Psoas muscle (tissue), 7 donors: ENCODE measurements at regions not wholly inside any gene's neighbourhood (a gene's known extent, or its start where the extent isn't known, plus 50 kb on each side); places are given as distances from the start of the nearest gene placed in this dataset.

ENCODE experiments used
- ATAC-seq, 4 donors: fragments of 200-7000 bp; cut with Tn5 transposase; one replicate each; pipeline ENCODE4 v1.9.1; 2020; ENCODE audit warnings: moderate library complexity in 3 of 4, mild to moderate bottlenecking in 2 of 4
- DNase-seq, 2 donors: peaks; one replicate each; pipeline ENCODE4 v3.0.0-alpha.2; 2020
- H3K27ac ChIP-seq: fragments of 200-600 bp; one replicate; pipeline ENCODE4 v1.8.0; 2022
- H3K27me3 ChIP-seq, 3 donors: fragments of 200-600 bp in 1 of 3; one replicate each; pipeline versions ENCODE4 v1.6.1 to v1.8.0; 2013 to 2022; ENCODE audit warnings: low read length in 2 of 3, mild to moderate bottlenecking in 2 of 3, moderate library complexity in 1 of 3; ENCODE audit not compliant: insufficient read depth in 3 of 3
- H3K36me3 ChIP-seq, 2 donors: fragments of 200-600 bp in 1 of 2; one replicate each; pipeline versions ENCODE4 v1.6.1 to v1.8.0; 2013 to 2022; ENCODE audit warnings: low read depth in 1 of 2, mild to moderate bottlenecking in 1 of 2, moderate library complexity in 1 of 2; ENCODE audit not compliant: insufficient read depth in 1 of 2
- H3K4me1 ChIP-seq: fragments of 200-600 bp; one replicate; pipeline ENCODE4 v1.8.0; 2022
- H3K4me3 ChIP-seq: fragments of 200-600 bp; one replicate; pipeline ENCODE4 v1.8.0; 2022; ENCODE audit warnings: mild to moderate bottlenecking
- H3K9me3 ChIP-seq: fragments of 200-600 bp; one replicate; pipeline ENCODE4 v1.8.0; 2022
- WGBS, 3 donors: extraction: QIAGEN DNeasy Blood & Tissue Kit; methylation state at CpG; one replicate each; pipeline versions ENCODE4 v1.1.6 to v1.1.7; 2013; 5-methylcytosine and 5-hydroxymethylcytosine counted together
- intact Hi-C, 2 donors: fragments of 100-400 bp; cut with DNase I; formaldehyde crosslinking; loops; one replicate each; pipeline versions ENCODE4 v1.11.0 to v1.14.2; 2022
- TF ChIP-seq, protein P1 (sequence below): fragments of 200-600 bp; IDR thresholded peaks from one replicate; pipeline ENCODE4 v1.8.0; 2022; ENCODE audit warnings: antibody characterized with exemption
- donor health status: healthy with polysubstance abuse.
- donor health status: DM: no; HTN: no; CAD: no; lungs with moderate emphysema.
- donor health status: Bipolar disorder and iron deficiency.
- donor health status: healthy.
- donor health status: DM: yes; HTN: yes; CAD: no.
- donor health status: DM: no; HTN: no; CAD: no.
- donor health status: DM: yes; HTN: yes; CAD: no.

- no peaks in the 10 kb centered on the region for H3K27me3 ChIP-seq
- ATAC-seq (no peak), DNase-seq (no peak)
- 63 to 84% (median 76%) methylated on average over 8 of the region's 8 CpGs for WGBS, 3 donors
- intact Hi-C loops: no loop called here
- H3K4me1 ChIP-seq: no peaks in the 10 kb centered on the region
- H3K36me3 ChIP-seq: no peaks in the 10 kb centered on the region
- no peaks in the 10 kb centered on the region for H3K9me3 ChIP-seq
- no peak overlapping the region for H3K4me3 ChIP-seq
- TF ChIP-seq, protein P1, sequence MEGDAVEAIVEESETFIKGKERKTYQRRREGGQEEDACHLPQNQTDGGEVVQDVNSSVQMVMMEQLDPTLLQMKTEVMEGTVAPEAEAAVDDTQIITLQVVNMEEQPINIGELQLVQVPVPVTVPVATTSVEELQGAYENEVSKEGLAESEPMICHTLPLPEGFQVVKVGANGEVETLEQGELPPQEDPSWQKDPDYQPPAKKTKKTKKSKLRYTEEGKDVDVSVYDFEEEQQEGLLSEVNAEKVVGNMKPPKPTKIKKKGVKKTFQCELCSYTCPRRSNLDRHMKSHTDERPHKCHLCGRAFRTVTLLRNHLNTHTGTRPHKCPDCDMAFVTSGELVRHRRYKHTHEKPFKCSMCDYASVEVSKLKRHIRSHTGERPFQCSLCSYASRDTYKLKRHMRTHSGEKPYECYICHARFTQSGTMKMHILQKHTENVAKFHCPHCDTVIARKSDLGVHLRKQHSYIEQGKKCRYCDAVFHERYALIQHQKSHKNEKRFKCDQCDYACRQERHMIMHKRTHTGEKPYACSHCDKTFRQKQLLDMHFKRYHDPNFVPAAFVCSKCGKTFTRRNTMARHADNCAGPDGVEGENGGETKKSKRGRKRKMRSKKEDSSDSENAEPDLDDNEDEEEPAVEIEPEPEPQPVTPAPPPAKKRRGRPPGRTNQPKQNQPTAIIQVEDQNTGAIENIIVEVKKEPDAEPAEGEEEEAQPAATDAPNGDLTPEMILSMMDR: no peak
- H3K27ac ChIP-seq: no peak overlapping the region
Observed at GRCh38 chr4:188869581-188869980, 730.3 kb downstream of the TRIML1 start.

- Histone ChIP-seq H3K9me3 (no peaks in the 10 kb centered on the region), H3K36me3 (no peaks in the 10 kb centered on the region), H3K27me3 (no peaks in the 10 kb centered on the region), H3K27ac (no peak overlapping the region), H3K4me1 (no peaks in the 10 kb centered on the region), H3K4me3 (no peak overlapping the region)
- intact Hi-C loops: no loop called here
- ATAC-seq (no peak), DNase-seq (no peak)
- WGBS, 3 donors: 85 to 96% (median 89%) methylated on average over 13 of the region's 13 CpGs
- TF ChIP-seq, protein P1: no peak
Observed at GRCh38 chr4:188872809-188873208, 733.6 kb downstream of the TRIML1 start.

- WGBS, 3 donors: 57 to 79% (median 75%) methylated on average over 3 of the region's 3 CpGs
- Histone ChIP-seq H3K36me3 (no peaks in the 10 kb centered on the region), H3K27me3 (no peaks in the 10 kb centered on the region), H3K4me3 (no peak overlapping the region), H3K4me1 (no peaks in the 10 kb centered on the region), H3K9me3 (no peaks in the 10 kb centered on the region), H3K27ac (no peak overlapping the region)
- TF ChIP-seq, protein P1: no peak
- ATAC-seq (no peak), DNase-seq (no peak)
- intact Hi-C loops: no loop called here
Observed at GRCh38 chr4:188876881-188877280, 737.6 kb downstream of the TRIML1 start.

DNA sequence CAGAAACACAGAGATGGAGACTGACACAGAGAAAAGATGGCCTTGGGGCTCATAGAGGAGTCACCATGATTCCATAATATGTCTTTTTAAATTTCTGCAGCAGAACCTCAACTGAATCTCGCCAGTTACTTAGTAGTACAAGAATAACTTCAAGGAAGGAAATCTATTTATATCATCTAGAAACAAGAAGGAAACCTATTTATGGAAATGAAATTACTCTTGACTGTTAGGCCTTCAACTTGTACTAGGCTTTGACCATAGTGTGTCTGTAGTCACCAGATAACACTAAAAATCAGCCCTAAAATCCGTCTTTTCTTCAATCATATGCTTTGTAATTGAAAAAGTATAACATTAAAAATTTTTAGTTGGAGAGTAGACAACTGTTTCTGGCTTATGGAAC is 740.4 kb downstream of the TRIML1 start:
- no peak for ATAC-seq
- DNase-seq: no peak

DNA sequence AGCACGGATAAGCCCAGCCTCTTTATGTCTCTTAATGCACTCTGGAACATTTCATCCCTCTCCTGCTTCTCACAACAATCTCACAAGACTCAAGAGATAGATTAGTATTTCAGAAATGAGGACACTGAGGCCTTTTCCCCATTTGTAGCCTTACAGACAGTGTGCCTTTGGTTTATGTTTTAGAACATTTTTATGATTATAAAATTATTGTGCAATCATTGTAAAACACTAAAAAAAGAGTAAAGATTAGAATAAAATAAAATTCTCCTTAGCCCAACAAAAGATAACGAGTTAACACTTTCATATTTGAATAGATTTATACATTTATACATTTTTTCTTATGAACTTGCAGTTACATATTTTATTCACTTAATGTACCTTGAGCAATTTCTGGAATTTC is 748.7 kb downstream of the TRIML1 start:
- H3K4me3 ChIP-seq: no peak overlapping the region
- ATAC-seq (no peak), DNase-seq (no peak)
- H3K36me3 ChIP-seq: no peaks in the 10 kb centered on the region
- no peaks in the 10 kb centered on the region for H3K9me3 ChIP-seq
- 69 to 93% (median 76%) methylated on average over 2 of the region's 2 CpGs for WGBS, 3 donors
- H3K27ac ChIP-seq: no peak overlapping the region
- no peaks in the 10 kb centered on the region for H3K4me1 ChIP-seq
- H3K27me3 ChIP-seq: no peaks in the 10 kb centered on the region
- intact Hi-C loops: no loop called here
- TF ChIP-seq, protein P1: no peak

More for the DNA sequence above, 740.4 kb downstream of the TRIML1 start:
- H3K4me1 ChIP-seq: no peaks in the 10 kb centered on the region
- TF ChIP-seq, protein P1: no peak
- no peak overlapping the region for H3K4me3 ChIP-seq
- H3K36me3 ChIP-seq: no peaks in the 10 kb centered on the region
- H3K9me3 ChIP-seq: no peaks in the 10 kb centered on the region
- intact Hi-C loops: no loop called here
- no peaks in the 10 kb centered on the region for H3K27me3 ChIP-seq
- H3K27ac ChIP-seq: no peak overlapping the region
- WGBS, 3 donors: 54 to 65% (median 58%) methylated on average over 2 of the region's 2 CpGs
